AG04450 (cell line): ENCODE measurements at regions not wholly inside any gene's neighbourhood (a gene's known extent, or its start where the extent isn't known, plus 50 kb on each side); places are given as distances from the start of the nearest gene placed in this dataset.

Experiments
- CTCF ChIA-PET: fragments of 300-600, 350-600 bp; formaldehyde crosslinking; extraction: SDS; loops from one replicate; lab custom pipeline; 2022; ENCODE audit warnings: antibody characterized with exemption, inconsistent platforms; lab: Charles Lee
- POLR2A ChIA-PET: fragments of 350-600 bp; formaldehyde crosslinking; extraction: SDS; loops from one replicate; lab custom pipeline; 2021; ENCODE audit warnings: antibody characterized with exemption, inconsistent platforms; lab: Yijun Ruan, JAX
- DNase-seq: peaks from one replicate; pipeline ENCODE4 v3.0.0-alpha.2; 2011; ENCODE audit warnings: low read depth, low spot score
- H3K27ac ChIP-seq: one replicate; pipeline ENCODE4 v1.5.1; 2012; ENCODE audit warnings: low read depth, low read length, control low read depth
- H3K27me3 ChIP-seq: one replicate; pipeline ENCODE4 v1.6.0; 2012; ENCODE audit warnings: low read length; ENCODE audit not compliant: control insufficient read depth, insufficient read depth
- H3K4me3 ChIP-seq: 2 replicates; pipeline ENCODE4 v1.5.1; 2011; ENCODE audit warnings: mild to moderate bottlenecking, low read depth, low read length, control low read depth
- H3K9me3 ChIP-seq: 2 replicates; pipeline ENCODE4 v1.5.1; 2012; ENCODE audit warnings: low read length; ENCODE audit not compliant: control insufficient read depth, insufficient read depth
- TF ChIP-seq, protein P1 (sequence below): IDR thresholded peaks from 2 replicates; pipeline ENCODE4 v1.5.1; 2011; ENCODE audit warnings: low read depth, low read length, control low read depth, inconsistent platforms

DNA sequence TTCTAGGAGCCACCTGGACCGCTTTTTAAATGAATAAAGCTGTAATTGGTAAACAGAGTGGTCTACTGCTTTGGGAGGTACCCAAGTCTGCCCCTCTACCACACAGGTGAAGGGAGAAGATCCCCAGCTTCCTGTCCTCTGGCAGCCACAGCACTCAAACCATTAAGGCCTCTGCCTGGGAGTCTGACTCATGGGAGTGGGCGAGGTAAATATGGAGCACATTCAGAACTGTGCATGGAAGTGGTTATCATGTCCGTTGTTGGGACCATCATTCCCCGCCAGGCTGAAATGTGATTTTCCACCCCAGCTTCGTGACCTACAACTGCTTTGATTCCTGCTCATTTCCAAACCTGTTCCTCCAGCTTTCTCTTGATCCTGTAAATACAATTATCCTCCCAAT lies 59.5 kb upstream of the ALDH1B1 start:
- Histone ChIP-seq H3K4me3 (no peak overlapping the region), H3K9me3 (no peaks in the 10 kb centered on the region), H3K27me3 (peaks cover 19% of the 10 kb centered on the region), H3K27ac (no peak overlapping the region)
- CTCF ChIA-PET, result interaction anchor here (0.9 to 1.5 kb wide), 3 partner anchors 31 to 419 kb away, joined by 3 to 5 read pairs (median 3); no protein-coding TSS in a partner anchor
- POLR2A ChIA-PET, result no interaction called here
- no peak for DNase-seq
- TF ChIP-seq, protein P1, sequence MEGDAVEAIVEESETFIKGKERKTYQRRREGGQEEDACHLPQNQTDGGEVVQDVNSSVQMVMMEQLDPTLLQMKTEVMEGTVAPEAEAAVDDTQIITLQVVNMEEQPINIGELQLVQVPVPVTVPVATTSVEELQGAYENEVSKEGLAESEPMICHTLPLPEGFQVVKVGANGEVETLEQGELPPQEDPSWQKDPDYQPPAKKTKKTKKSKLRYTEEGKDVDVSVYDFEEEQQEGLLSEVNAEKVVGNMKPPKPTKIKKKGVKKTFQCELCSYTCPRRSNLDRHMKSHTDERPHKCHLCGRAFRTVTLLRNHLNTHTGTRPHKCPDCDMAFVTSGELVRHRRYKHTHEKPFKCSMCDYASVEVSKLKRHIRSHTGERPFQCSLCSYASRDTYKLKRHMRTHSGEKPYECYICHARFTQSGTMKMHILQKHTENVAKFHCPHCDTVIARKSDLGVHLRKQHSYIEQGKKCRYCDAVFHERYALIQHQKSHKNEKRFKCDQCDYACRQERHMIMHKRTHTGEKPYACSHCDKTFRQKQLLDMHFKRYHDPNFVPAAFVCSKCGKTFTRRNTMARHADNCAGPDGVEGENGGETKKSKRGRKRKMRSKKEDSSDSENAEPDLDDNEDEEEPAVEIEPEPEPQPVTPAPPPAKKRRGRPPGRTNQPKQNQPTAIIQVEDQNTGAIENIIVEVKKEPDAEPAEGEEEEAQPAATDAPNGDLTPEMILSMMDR, result no peak

GRCh38 chr9:38332625-38333024 lies 59.9 kb upstream of the ALDH1B1 start:
- ChIA-PET POLR2A (no interaction called here), CTCF (interaction anchor here (1.5 kb wide), 1 partner anchor 31 kb away, joined by 3 read pairs; no protein-coding TSS in a partner anchor)

DNA sequence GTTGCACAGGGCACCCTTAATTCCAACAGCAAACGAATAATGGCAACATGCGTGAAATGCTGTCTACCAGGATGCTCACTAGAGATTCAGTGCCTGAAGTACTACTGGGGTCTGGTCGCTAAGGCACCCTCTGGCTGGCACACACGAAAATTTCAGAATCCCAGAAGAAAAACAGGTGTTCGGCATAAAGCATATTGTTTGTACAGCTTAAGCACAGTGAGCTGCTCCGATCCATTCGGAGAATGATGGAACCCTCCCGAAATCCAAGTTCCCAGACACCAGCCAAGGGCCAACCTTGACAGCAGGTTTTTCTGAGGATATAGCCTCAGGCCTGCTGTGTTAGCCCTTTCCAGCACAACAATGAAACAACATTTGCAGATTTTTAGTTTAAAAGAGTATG lies 61.4 kb upstream of the ALDH1B1 start:
- CTCF ChIA-PET, result no interaction called here
- no peak for DNase-seq
- H3K27me3 ChIP-seq, result peaks cover 14% of the 10 kb centered on the region
- TF ChIP-seq, protein P1, result no peak
- no peaks in the 10 kb centered on the region for H3K9me3 ChIP-seq
- no peak overlapping the region for H3K4me3 ChIP-seq
- POLR2A ChIA-PET, result no interaction called here
- no peak overlapping the region for H3K27ac ChIP-seq

More at GRCh38 chr9:38332625-38333024, 59.9 kb upstream of the ALDH1B1 start:
- Histone ChIP-seq H3K9me3 (no peaks in the 10 kb centered on the region), H3K27me3 (peaks cover 19% of the 10 kb centered on the region), H3K27ac (no peak overlapping the region), H3K4me3 (no peak overlapping the region)
- DNase-seq, result no peak
- TF ChIP-seq, protein P1, result no peak

DNA sequence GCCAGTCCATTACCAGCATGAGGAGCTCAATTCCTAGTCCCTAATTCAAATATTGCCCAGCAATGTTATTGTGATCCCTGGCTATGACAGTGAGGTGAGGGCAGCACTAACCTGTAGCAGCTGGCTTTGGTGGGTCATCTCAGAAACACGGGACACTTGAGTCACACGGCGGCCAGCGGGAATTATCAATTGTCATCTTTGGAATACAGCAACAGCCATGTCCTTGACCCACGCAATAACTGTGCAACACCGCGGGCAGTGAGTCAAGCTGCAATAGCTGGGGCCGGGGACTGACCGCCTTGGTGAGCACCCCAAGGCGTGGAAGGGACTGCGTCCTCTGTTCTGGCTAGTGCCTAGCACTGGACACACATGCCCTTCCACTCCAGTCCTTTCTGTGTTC lies 62.5 kb upstream of the ALDH1B1 start:
- ChIA-PET POLR2A (no interaction called here), CTCF (no interaction called here)
- no peak for DNase-seq
- Histone ChIP-seq H3K27me3 (peaks cover 13% of the 10 kb centered on the region), H3K4me3 (no peak overlapping the region), H3K27ac (no peak overlapping the region), H3K9me3 (no peaks in the 10 kb centered on the region)
- TF ChIP-seq, protein P1, result no peak

GRCh38 chr9:38328765-38329164 lies 63.7 kb upstream of the ALDH1B1 start:
- no peak for DNase-seq
- no peaks in the 10 kb centered on the region; the same call in 1 of the 2 replicates for H3K9me3 ChIP-seq
- POLR2A ChIA-PET, result no interaction called here
- H3K27me3 ChIP-seq, result peaks cover 13% of the 10 kb centered on the region
- TF ChIP-seq, protein P1, result no peak
- H3K27ac ChIP-seq, result no peak overlapping the region
- CTCF ChIA-PET, result no interaction called here
- H3K4me3 ChIP-seq, result no peak overlapping the region
